ENCODE measurements at regions not wholly inside any gene's neighbourhood (a gene's known extent, or its start where the extent isn't known, plus 50 kb on each side); places are given as distances from the start of the nearest gene placed in this dataset.
"Not testable (repeated sequence)": the region's sequence is repeated elsewhere in the genome, so short reads cannot be mapped to it uniquely, and the experiment has no call there.

- not testable (repeated sequence) for DNase-seq (ENCODE audit: low spot score)
Observed at GRCh38 chr11:37430966-37431632, 833.1 kb upstream of the RAG2 start.

- DNase-seq (ENCODE audit: low spot score), result no peak
Observed at GRCh38 chr11:37422511-37422910, 824.5 kb upstream of the RAG2 start.

GRCh38 chr11:37411289-37411688 lies 813.3 kb upstream of the RAG2 start:
- no peak for DNase-seq (ENCODE audit: low spot score)

GRCh38 chr11:37409124-37409523 lies 811.1 kb upstream of the RAG2 start:
- DNase-seq (ENCODE audit: low spot score), result no peak

- DNase-seq (ENCODE audit: low spot score), result no peak
Observed at GRCh38 chr11:37407461-37407860, 809.4 kb upstream of the RAG2 start.

GRCh38 chr11:37406651-37407050 lies 808.6 kb upstream of the RAG2 start:
- no peak for DNase-seq (ENCODE audit: low spot score)

GRCh38 chr11:37404231-37404630 lies 806.2 kb upstream of the RAG2 start:
- no peak for DNase-seq (ENCODE audit: low spot score)

- no peak for DNase-seq (ENCODE audit: low spot score)
Observed at GRCh38 chr11:37402663-37403062, 804.6 kb upstream of the RAG2 start.

GRCh38 chr11:37394236-37394870 lies 796.3 kb upstream of the RAG2 start:
- DNase-seq (ENCODE audit: low spot score), result no peak

GRCh38 chr11:37391615-37392014 lies 793.6 kb upstream of the RAG2 start:
- no peak for DNase-seq (ENCODE audit: low spot score)

GRCh38 chr11:37390576-37391083 lies 792.6 kb upstream of the RAG2 start:
- no peak for DNase-seq (ENCODE audit: low spot score)

GRCh38 chr11:37378958-37379357 lies 780.9 kb upstream of the RAG2 start:
- DNase-seq (ENCODE audit: low spot score), result no peak

GRCh38 chr11:37372667-37373066 lies 774.6 kb upstream of the RAG2 start:
- no peak for DNase-seq (ENCODE audit: low spot score)

- DNase-seq (ENCODE audit: low spot score), result no peak
Observed at GRCh38 chr11:37371346-37371970, 773.4 kb upstream of the RAG2 start.

- no peak for DNase-seq (ENCODE audit: low spot score)
Observed at GRCh38 chr11:37370817-37371216, 772.8 kb upstream of the RAG2 start.

GRCh38 chr11:37364246-37364839 lies 766.3 kb upstream of the RAG2 start:
- no peak for DNase-seq (ENCODE audit: low spot score)

GRCh38 chr11:37353192-37353591 lies 755.2 kb upstream of the RAG2 start:
- no peak for DNase-seq (ENCODE audit: low spot score)

GRCh38 chr11:37352485-37352884 lies 754.4 kb upstream of the RAG2 start:
- DNase-seq (ENCODE audit: low spot score), result no peak

- DNase-seq (ENCODE audit: low spot score), result no peak
Observed at GRCh38 chr11:37343290-37343689, 745.3 kb upstream of the RAG2 start.

GRCh38 chr11:37336401-37336800 lies 738.4 kb upstream of the RAG2 start:
- no peak for DNase-seq (ENCODE audit: low spot score)

- no peak for DNase-seq (ENCODE audit: low spot score)
Observed at GRCh38 chr11:37333345-37333744, 735.3 kb upstream of the RAG2 start.

GRCh38 chr11:37323843-37324242 lies 725.8 kb upstream of the RAG2 start:
- no peak for DNase-seq (ENCODE audit: low spot score)
